CD4-positive, CD25-positive, alpha-beta regulatory T cell (primary cell): ENCODE measurements at regions not wholly inside any gene's neighbourhood (a gene's known extent, or its start where the extent isn't known, plus 50 kb on each side); places are given as distances from the start of the nearest gene placed in this dataset.
"Not testable (repeated sequence)": the region's sequence is repeated elsewhere in the genome, so short reads cannot be mapped to it uniquely, and the experiment has no call there.

Experiments used
- ATAC-seq, 2 donors: fragments of 150-1000 bp; cut with Tn5 transposase; one replicate each; pipeline ENCODE4 v1.10.0; 2021; ENCODE audit warnings: low read depth in 2 of 2, moderate number of reproducible peaks in 2 of 2, moderate library complexity in 1 of 2
- DNase-seq, 3 donors: peaks; one replicate each; pipeline versions ENCODE4 v3.0.0 to v3.0.0-alpha.2; 2012 to 2022; ENCODE audit warnings: mixed read lengths in 1 of 3
- H3K27ac ChIP-seq: one replicate; pipeline ENCODE4 v1.7.0; 2013; ENCODE audit warnings: mild to moderate bottlenecking, low read length; ENCODE audit not compliant: insufficient read depth, poor library complexity, severe bottlenecking
- H3K27me3 ChIP-seq: one replicate; pipeline ENCODE4 v1.7.0; 2013; ENCODE audit warnings: low read length; ENCODE audit not compliant: control insufficient read depth, insufficient read depth
- H3K36me3 ChIP-seq: one replicate; pipeline ENCODE4 v1.7.0; 2013; ENCODE audit warnings: mild to moderate bottlenecking, low read length, moderate library complexity; ENCODE audit not compliant: control insufficient read depth, insufficient read depth
- H3K4me1 ChIP-seq: 2 replicates; pipeline ENCODE4 v1.7.0; 2013; ENCODE audit warnings: mild to moderate bottlenecking, low read length; ENCODE audit not compliant: insufficient read depth, control insufficient read depth, poor library complexity, severe bottlenecking
- H3K4me3 ChIP-seq: one replicate; pipeline ENCODE4 v1.7.0; 2013; ENCODE audit warnings: low read depth, mild to moderate bottlenecking, low read length, moderate library complexity
- H3K9me3 ChIP-seq, 2 experiments: 1 replicate in 1 of 2; 2 replicates in 1 of 2; pipeline ENCODE4 v1.7.0; 2013; ENCODE audit warnings: low read length in 2 of 2, mild to moderate bottlenecking in 1 of 2, moderate library complexity in 1 of 2; ENCODE audit not compliant: control insufficient read depth in 2 of 2
- H3K27ac Mint-ChIP-seq, 3 donors: one replicate each; pipeline ENCODE4 v1.8.0; 2020 to 2022; ENCODE audit warnings: mild to moderate bottlenecking in 3 of 3, mixed read lengths in 3 of 3, moderate library complexity in 2 of 3
- H3K27me3 Mint-ChIP-seq: one replicate; pipeline ENCODE4 v1.8.0; 2022; ENCODE audit warnings: mild to moderate bottlenecking, mixed read lengths
- H3K36me3 Mint-ChIP-seq: one replicate; pipeline ENCODE4 v1.8.0; 2020; ENCODE audit warnings: mixed read lengths
- H3K4me1 Mint-ChIP-seq, 4 donors: one replicate each; pipeline ENCODE4 v1.8.0; 2020 to 2022; ENCODE audit warnings: mixed read lengths in 4 of 4, mild to moderate bottlenecking in 1 of 4
- H3K4me3 Mint-ChIP-seq, 4 donors: one replicate each; pipeline ENCODE4 v1.8.0; 2020 to 2022; ENCODE audit warnings: mild to moderate bottlenecking in 4 of 4, mixed read lengths in 4 of 4, moderate library complexity in 3 of 4
- H3K9me3 Mint-ChIP-seq, 7 donors: one replicate each; pipeline ENCODE4 v1.8.0; 2020 to 2022; ENCODE audit warnings: mixed read lengths in 7 of 7, mild to moderate bottlenecking in 3 of 7, moderate library complexity in 2 of 7

DNA sequence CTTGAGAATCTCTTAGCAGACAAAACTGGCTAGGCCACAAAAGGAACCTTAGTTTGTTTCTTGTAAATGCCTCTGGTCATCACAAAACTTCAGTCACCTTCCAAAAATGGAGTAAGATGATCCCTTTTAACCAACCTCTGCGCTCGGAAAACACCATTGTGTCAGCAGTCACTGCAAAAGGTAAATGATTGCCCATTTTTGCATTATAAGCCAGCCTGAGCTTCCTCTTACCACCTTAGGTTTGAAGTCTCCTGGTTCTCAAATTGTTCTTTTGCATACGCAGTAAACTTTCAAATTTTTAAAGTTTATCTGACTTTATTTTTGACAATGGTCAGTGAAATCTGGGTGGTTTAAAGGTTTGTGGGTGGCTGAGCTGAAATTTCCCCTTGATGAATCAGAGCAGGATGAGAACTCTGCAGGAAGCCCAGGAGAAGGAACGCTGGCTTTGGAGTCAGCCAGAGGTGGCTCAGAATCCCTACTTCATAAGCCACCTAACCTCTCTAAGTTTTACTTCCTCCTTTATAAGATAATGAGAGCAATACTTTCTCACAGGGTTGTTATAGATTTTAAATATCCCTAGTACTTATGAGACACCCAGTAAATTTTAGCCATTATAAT is 131.4 kb downstream of the MED10 start:
- Histone ChIP-seq H3K4me3 (no peak overlapping the region), H3K4me1 (no peaks in the 10 kb centered on the region), H3K36me3 (no peaks in the 10 kb centered on the region), H3K27ac (no peak overlapping the region), H3K9me3 (no peaks in the 10 kb centered on the region), H3K27me3 (no peaks in the 10 kb centered on the region)
- ATAC-seq (no peak), DNase-seq (no peak)
- Mint-ChIP-seq H3K9me3 (peaks cover 0 to 8% (median 0%) of the 10 kb centered on the region in 7 donors), H3K27ac (no peak overlapping the region), H3K36me3 (no peaks in the 10 kb centered on the region), H3K4me3 (no peak overlapping the region), H3K4me1 (no peaks in the 10 kb centered on the region), H3K27me3 (peaks cover 2% of the 10 kb centered on the region)

DNA sequence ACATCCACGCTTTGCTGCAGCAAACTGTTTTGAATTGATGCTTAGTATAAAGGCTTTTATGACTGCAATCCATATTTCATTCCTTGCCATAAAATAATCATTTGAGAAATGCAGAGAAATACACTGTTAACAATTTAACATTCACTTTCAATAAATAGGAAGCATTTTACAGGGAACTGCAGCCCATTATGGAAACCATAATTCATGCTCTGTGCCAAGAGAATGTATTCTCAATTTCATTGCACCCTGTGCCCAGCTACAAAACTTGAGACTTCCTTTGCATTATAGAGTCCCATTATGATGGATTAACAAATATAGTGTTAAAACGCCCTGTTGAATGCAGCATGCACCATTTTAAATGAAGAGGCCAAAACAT is 134.0 kb downstream of the MED10 start:
- no peaks in the 10 kb centered on the region for H3K9me3 ChIP-seq
- Mint-ChIP-seq H3K36me3 (no peaks in the 10 kb centered on the region), H3K27me3 (no peaks in the 10 kb centered on the region), H3K4me3 (no peak overlapping the region), H3K27ac (no peak overlapping the region), H3K9me3 (peaks cover 0 to 7% (median 0%) of the 10 kb centered on the region in 7 donors), H3K4me1 (no peaks in the 10 kb centered on the region)
- no peak overlapping the region for H3K27ac ChIP-seq
- DNase-seq, result no peak
- H3K4me3 ChIP-seq, result no peak overlapping the region
- H3K4me1 ChIP-seq, result no peaks in the 10 kb centered on the region
- no peaks in the 10 kb centered on the region for H3K27me3 ChIP-seq
- no peak for ATAC-seq
- no peaks in the 10 kb centered on the region for H3K36me3 ChIP-seq

DNA sequence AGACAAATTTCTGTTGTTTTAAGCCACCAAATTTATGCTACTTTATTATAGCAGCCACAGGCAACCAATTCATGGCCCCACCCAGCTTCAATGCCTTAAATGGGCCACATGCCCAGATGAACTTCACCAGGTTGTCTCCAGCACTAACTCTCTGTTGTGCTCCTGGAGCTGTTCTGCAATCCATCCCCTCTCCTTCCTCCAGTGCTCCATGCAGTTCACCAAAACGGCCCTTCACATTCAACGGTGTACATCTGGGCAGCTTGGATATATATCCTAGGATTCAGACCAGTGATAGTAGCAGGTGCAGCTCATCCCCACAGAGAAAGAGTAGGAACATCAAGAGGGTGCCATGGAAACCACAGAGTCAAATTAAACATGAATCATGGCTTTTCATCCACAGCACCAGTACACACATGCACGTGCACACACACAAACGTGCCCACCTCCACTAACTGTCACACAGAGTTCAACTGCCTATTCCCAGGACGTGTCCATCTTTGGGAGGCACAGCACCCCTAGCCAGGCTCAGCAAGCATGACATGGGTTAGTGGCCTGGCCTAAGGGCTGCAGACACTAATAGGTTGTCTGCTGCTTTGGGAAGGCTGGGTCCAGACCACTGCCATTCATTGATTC is 134.5 kb downstream of the MED10 start:
- no peaks in the 10 kb centered on the region for H3K27me3 ChIP-seq
- H3K4me3 Mint-ChIP-seq, result no peak overlapping the region
- ATAC-seq (no peak), DNase-seq (no peak)
- H3K27me3 Mint-ChIP-seq, result no peaks in the 10 kb centered on the region
- H3K9me3 ChIP-seq, result no peaks in the 10 kb centered on the region
- peaks cover 0 to 7% (median 0%) of the 10 kb centered on the region in 7 donors for H3K9me3 Mint-ChIP-seq
- no peak overlapping the region for H3K27ac Mint-ChIP-seq
- no peak overlapping the region for H3K4me3 ChIP-seq
- H3K36me3 Mint-ChIP-seq, result no peaks in the 10 kb centered on the region
- H3K27ac ChIP-seq, result no peak overlapping the region
- H3K4me1 ChIP-seq, result no peaks in the 10 kb centered on the region
- no peaks in the 10 kb centered on the region for H3K36me3 ChIP-seq
- H3K4me1 Mint-ChIP-seq, result no peaks in the 10 kb centered on the region

DNA sequence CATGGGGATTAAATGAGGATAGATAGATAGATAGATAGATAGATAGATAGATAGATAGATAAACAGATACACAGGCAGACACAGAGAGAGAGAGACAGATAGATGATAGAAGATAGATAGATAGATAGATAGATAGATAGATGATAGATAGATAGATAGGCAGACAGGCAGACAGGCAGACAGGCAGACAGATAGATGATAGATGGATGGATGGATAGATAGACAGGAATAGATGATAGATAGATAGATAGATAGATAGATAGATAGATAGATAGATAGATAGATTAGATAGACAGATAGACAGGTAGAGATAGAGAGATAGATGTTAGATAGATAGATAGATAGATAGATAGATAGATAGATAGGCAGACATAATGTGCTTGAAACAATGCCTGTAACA is 137.3 kb downstream of the MED10 start:
- not testable (repeated sequence) for H3K9me3 Mint-ChIP-seq, H3K4me3 ChIP-seq, H3K4me1 ChIP-seq, ATAC-seq, DNase-seq, H3K27me3 ChIP-seq, H3K4me3 Mint-ChIP-seq, H3K36me3 ChIP-seq, H3K27me3 Mint-ChIP-seq, H3K4me1 Mint-ChIP-seq, H3K27ac Mint-ChIP-seq, H3K9me3 ChIP-seq, H3K27ac ChIP-seq, H3K36me3 Mint-ChIP-seq

DNA sequence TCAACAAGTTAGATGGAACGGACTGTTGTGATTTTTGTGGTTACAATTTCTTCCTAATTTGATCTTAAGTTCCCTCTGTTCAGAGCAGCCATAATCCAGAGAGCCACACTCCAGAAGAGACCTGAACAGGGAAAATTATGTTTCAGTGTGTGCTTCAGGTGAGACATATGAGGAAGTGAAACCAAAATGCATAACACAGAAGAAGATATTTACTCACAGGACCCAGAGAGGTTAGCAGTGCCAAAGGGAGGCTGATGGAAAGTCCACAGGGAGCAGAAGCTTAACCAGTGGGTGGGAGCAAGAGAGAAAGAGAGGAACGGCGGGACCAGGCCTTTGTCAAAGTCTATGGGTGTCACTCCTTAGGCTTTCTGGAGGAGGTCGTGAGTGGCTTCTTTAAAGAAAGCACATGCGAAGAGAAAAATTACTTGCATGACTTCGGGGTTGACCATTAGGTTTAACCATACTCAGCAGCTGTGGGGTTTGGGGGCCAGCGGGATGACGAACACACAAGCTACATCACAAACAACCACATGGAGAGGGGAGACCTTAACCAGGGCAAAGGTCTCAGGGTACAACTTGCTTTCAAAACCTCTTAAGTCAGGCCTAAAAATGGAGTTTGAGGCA is 141.4 kb downstream of the MED10 start:
- Mint-ChIP-seq H3K4me3 (no peak overlapping the region), H3K27me3 (peaks cover 5% of the 10 kb centered on the region), H3K9me3 (peaks cover 0 to 7% (median 0%) of the 10 kb centered on the region in 7 donors), H3K4me1 (no peaks in the 10 kb centered on the region), H3K27ac (no peak overlapping the region), H3K36me3 (no peaks in the 10 kb centered on the region)
- Histone ChIP-seq H3K9me3 (no peaks in the 10 kb centered on the region), H3K4me3 (no peak overlapping the region), H3K36me3 (no peaks in the 10 kb centered on the region), H3K4me1 (no peaks in the 10 kb centered on the region), H3K27ac (no peak overlapping the region), H3K27me3 (peaks cover 2% of the 10 kb centered on the region)
- no peak for DNase-seq
- no peak for ATAC-seq

DNA sequence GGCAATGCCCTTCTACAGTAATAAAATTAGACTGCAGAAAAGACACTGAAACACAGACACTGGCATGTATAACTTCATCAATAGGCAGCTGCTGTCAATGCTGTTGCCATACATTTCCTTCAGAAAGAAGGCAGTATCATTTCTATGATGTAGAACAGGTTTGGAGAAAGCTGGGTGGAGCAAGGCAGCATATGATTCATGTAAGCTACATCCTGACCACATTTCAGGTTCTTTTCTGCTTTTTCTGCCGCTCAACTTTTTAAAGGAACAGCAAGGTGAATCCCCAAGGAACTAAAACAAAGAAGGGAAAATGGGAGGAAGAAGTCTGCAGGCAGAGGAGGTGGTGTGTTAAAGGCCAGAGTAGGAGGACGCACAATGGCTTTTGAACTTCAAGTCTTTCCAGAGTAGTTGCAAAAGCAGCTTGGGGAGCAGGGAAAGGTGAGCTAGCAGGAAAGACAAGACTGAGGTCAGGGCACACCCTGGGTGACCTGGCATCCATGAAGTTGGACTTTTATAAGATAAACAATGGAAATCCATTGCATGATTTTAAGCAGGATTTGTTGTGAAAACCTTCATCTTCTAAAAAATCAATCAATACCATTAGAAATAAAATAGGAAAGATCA is 142.1 kb downstream of the MED10 start:
- Mint-ChIP-seq H3K4me3 (no peak overlapping the region), H3K27ac (no peak overlapping the region), H3K9me3 (peaks cover 0 to 7% (median 0%) of the 10 kb centered on the region in 7 donors), H3K4me1 (no peaks in the 10 kb centered on the region), H3K27me3 (peaks cover 5% of the 10 kb centered on the region), H3K36me3 (no peaks in the 10 kb centered on the region)
- H3K9me3 ChIP-seq, result no peaks in the 10 kb centered on the region
- H3K4me1 ChIP-seq, result no peaks in the 10 kb centered on the region
- ATAC-seq (no peak), DNase-seq (no peak)
- H3K27ac ChIP-seq, result no peak overlapping the region
- H3K36me3 ChIP-seq, result no peaks in the 10 kb centered on the region
- H3K27me3 ChIP-seq, result peaks cover 2% of the 10 kb centered on the region
- H3K4me3 ChIP-seq, result no peak overlapping the region

DNA sequence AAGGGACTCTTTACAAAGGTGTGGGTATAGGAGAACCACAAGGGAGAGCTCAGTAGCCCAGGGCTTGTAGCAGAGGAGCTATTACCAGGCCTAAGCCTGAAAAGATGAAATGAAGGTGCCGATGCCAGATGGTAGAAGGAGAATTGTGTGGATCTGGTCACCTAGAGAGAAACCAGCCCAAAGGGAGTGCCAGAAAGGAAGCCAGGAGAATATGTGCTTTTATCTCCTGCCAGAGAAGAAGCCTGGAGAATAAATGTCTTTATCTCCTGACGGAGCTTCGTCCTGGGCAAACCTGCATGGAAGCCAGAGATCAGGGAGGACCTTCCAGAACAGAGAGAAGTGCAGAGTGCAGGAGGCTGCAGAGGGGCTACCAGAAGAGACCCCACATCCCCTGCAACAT is 142.6 kb downstream of the MED10 start:
- no peaks in the 10 kb centered on the region for H3K4me1 Mint-ChIP-seq
- ATAC-seq, result no peak
- DNase-seq, result no peak
- no peaks in the 10 kb centered on the region for H3K36me3 Mint-ChIP-seq
- Histone ChIP-seq H3K36me3 (no peaks in the 10 kb centered on the region), H3K9me3 (no peaks in the 10 kb centered on the region), H3K27me3 (peaks cover 2% of the 10 kb centered on the region), H3K4me1 (no peaks in the 10 kb centered on the region), H3K4me3 (no peak overlapping the region), H3K27ac (no peak overlapping the region)
- no peak overlapping the region for H3K27ac Mint-ChIP-seq
- no peak overlapping the region for H3K4me3 Mint-ChIP-seq
- H3K27me3 Mint-ChIP-seq, result peaks cover 5% of the 10 kb centered on the region
- peaks cover 0 to 7% (median 0%) of the 10 kb centered on the region in 7 donors for H3K9me3 Mint-ChIP-seq
